ENCODE measurements at regions not wholly inside any gene's neighbourhood (a gene's known extent, or its start where the extent isn't known, plus 50 kb on each side); places are given as distances from the start of the nearest gene placed in this dataset.

GRCh38 chr1:23625929-23626535 is 65.6 kb upstream of the RPL11 start:
- DNase-seq (ENCODE audit: low spot score in 2 of 2), result no peak
- no peak overlapping the region for H3K27ac ChIP-seq
- no peaks in the 10 kb centered on the region for H3K9me3 ChIP-seq
- no peaks in the 10 kb centered on the region for H3K27me3 ChIP-seq
- H3K36me3 ChIP-seq, result no peaks in the 10 kb centered on the region
- intact Hi-C loops (cut with DNase I; ENCODE audit: low total_unique reads), result no loop called here
- no peak overlapping the region for H3K4me3 ChIP-seq
- no peaks in the 10 kb centered on the region for H3K4me1 ChIP-seq
- TF ChIP-seq CTCF (IDR thresholded peaks at IDR 0.05) (no peak), POLR2AphosphoS5 (IDR thresholded peaks at IDR 0.05) (no peak), POLR2A (IDR thresholded peaks at IDR 0.05) (no peak)

DNA sequence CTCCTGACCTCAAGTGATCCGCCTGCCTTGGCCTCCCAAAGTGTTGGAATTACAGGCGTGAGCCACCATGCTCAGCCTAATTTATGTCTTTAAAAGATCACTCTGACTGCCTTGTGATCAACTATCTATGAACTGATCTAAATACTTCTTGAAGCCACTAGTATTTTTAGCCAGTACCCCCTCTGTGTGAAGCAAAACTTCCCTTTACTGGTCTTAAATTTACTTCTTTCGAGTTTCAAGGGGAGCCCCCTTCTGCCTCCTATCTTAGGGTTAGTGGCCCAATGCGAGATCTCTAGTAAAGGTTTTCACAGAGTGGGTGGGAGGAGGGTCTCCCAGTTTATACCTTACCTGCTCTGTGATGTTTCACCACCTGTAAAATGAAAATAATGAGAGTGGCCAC is 66.1 kb upstream of the RPL11 start:
- TF ChIP-seq POLR2A (IDR thresholded peaks at IDR 0.05) (no peak), POLR2AphosphoS5 (IDR thresholded peaks at IDR 0.05) (no peak), CTCF (IDR thresholded peaks at IDR 0.05) (no peak)
- no peaks in the 10 kb centered on the region for H3K9me3 ChIP-seq

DNA sequence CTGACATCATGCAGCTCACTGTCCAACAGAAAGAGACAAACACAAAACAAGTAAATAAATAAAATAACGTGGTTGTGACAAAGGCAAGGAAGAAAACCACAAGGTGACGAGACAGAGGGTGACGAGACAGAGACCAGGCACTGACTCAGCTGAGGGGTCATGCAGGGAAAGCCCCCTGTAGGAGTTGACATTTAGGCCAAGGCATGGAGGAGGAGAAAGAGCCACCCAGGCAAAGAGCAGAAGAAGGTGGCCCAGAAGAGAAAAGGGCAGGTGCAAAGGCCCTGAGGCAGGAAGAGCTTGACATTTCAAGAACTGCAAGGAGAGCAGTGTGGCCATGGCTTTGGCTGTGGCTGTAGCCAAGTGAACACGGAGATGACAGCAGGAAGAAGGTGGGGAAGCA is 65.1 kb upstream of the ID3 start:
- Histone ChIP-seq H3K4me3 (no peak overlapping the region), H3K27ac (no peak overlapping the region), H3K4me1 (peaks cover 0 to 5% of the 10 kb centered on the region in 2 donors), H3K27me3 (peaks cover 0 to 3% of the 10 kb centered on the region in 2 donors), H3K36me3 (no peaks in the 10 kb centered on the region), H3K9me3 (no peaks in the 10 kb centered on the region)
- intact Hi-C loops (cut with DNase I; ENCODE audit: low total_unique reads), result no loop called here
- DNase-seq (ENCODE audit: low spot score in 2 of 2), result no peak
- no peak for TF ChIP-seq CTCF (IDR thresholded peaks at IDR 0.05)
- no peak for TF ChIP-seq POLR2A (IDR thresholded peaks at IDR 0.05)
- no peak for TF ChIP-seq POLR2AphosphoS5 (IDR thresholded peaks at IDR 0.05)

More for the DNA sequence above, 66.1 kb upstream of the RPL11 start:
- no peak for DNase-seq (ENCODE audit: low spot score in 2 of 2)
- no peaks in the 10 kb centered on the region for H3K27me3 ChIP-seq
- H3K4me1 ChIP-seq, result no peaks in the 10 kb centered on the region
- H3K27ac ChIP-seq, result no peak overlapping the region
- intact Hi-C loops (cut with DNase I; ENCODE audit: low total_unique reads), result no loop called here
- no peaks in the 10 kb centered on the region for H3K36me3 ChIP-seq
- H3K4me3 ChIP-seq, result no peak overlapping the region

GRCh38 chr1:23622284-23622683 is 63.0 kb upstream of the ID3 start:
- no peak overlapping the region for H3K4me3 ChIP-seq
- no peaks in the 10 kb centered on the region for H3K36me3 ChIP-seq
- no peak overlapping the region for H3K27ac ChIP-seq
- peaks cover 0 to 3% of the 10 kb centered on the region in 2 donors for H3K27me3 ChIP-seq
- intact Hi-C loops (cut with DNase I; ENCODE audit: low total_unique reads), result no loop called here
- no peaks in the 10 kb centered on the region for H3K9me3 ChIP-seq
- no peak for DNase-seq (ENCODE audit: low spot score in 2 of 2)
- H3K4me1 ChIP-seq, result peaks cover 0 to 5% of the 10 kb centered on the region in 2 donors
- TF ChIP-seq POLR2A (IDR thresholded peaks at IDR 0.05), result no peak
- no peak for TF ChIP-seq CTCF (IDR thresholded peaks at IDR 0.05)
- no peak for TF ChIP-seq POLR2AphosphoS5 (IDR thresholded peaks at IDR 0.05)

DNA sequence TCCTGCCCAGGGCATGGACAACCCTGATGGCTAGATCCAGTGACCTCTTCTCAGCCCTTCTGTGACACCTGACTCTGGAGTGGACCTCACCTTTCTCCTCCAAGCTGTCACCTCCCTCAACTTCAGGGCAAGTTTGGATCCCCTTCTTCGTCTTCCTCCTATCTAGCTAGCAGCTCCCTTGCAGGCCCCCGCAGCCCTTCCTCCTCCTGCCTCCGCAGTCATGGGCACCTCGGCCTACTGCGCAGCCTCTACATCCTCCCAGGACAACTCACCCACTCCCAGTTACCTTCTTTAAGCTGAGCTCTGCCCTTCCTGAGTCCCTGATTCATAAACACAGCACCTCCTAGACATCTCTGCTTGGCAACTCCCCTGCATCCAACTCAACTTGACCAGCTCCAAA is 61.3 kb upstream of the ID3 start:
- H3K4me3 ChIP-seq, result no peak overlapping the region
- no peak for TF ChIP-seq POLR2AphosphoS5 (IDR thresholded peaks at IDR 0.05)
- TF ChIP-seq CTCF (IDR thresholded peaks at IDR 0.05), result no peak
- no peak for TF ChIP-seq POLR2A (IDR thresholded peaks at IDR 0.05)
- intact Hi-C loops (cut with DNase I; ENCODE audit: low total_unique reads), result no loop called here
- DNase-seq (ENCODE audit: low spot score in 2 of 2), result no peak
- no peak overlapping the region for H3K27ac ChIP-seq
- H3K9me3 ChIP-seq, result no peaks in the 10 kb centered on the region
- H3K27me3 ChIP-seq, result peaks cover 0 to 3% of the 10 kb centered on the region in 2 donors
- H3K4me1 ChIP-seq, result peaks cover 0 to 5% of the 10 kb centered on the region in 2 donors
- no peaks in the 10 kb centered on the region for H3K36me3 ChIP-seq

Data from breast epithelium (tissue), 4 donors.